Activated B cell treated with CpG ODN at 0.5 μM for 24 hours (primary cell): ENCODE measurements at regions not wholly inside any gene's neighbourhood (a gene's known extent, or its start where the extent isn't known, plus 50 kb on each side); places are given as distances from the start of the nearest gene placed in this dataset.

Source experiments
- ATAC-seq: fragments of 200-7000 bp; cut with Tn5 transposase; one replicate; pipeline ENCODE4 v1.10.0; 2021; ENCODE audit warnings: low read depth, mild to moderate bottlenecking, moderate library complexity
- CTCF ChIA-PET: fragments of 350-600 bp; sonication (Branson Sonifier 250); formaldehyde crosslinking; loops from one replicate; lab custom pipeline; 2021; ENCODE audit warnings: antibody characterized with exemption; lab: Charles Lee
- POLR2A ChIA-PET: fragments of 350-600 bp; sonication (Branson Sonifier 250); formaldehyde crosslinking; loops from one replicate; lab custom pipeline; 2021; ENCODE audit warnings: antibody characterized with exemption; lab: Charles Lee
- DNase-seq: peaks from one replicate; pipeline ENCODE4 v3.0.0; 2022
- H3K27ac Mint-ChIP-seq: one replicate; pipeline ENCODE4 v1.8.0; 2020; ENCODE audit warnings: mixed read lengths
- H3K27me3 Mint-ChIP-seq: one replicate; pipeline ENCODE4 v1.8.0; 2021; ENCODE audit warnings: mixed read lengths
- H3K36me3 Mint-ChIP-seq: one replicate; pipeline ENCODE4 v1.8.0; 2021; ENCODE audit warnings: low read depth, mixed read lengths
- H3K4me1 Mint-ChIP-seq: one replicate; pipeline ENCODE4 v1.8.0; 2021; ENCODE audit warnings: mixed read lengths
- H3K4me3 Mint-ChIP-seq: one replicate; pipeline ENCODE4 v1.8.0; 2020; ENCODE audit warnings: mild to moderate bottlenecking, mixed read lengths
- H3K9me3 Mint-ChIP-seq: one replicate; pipeline ENCODE4 v1.8.0; 2020; ENCODE audit warnings: mixed read lengths
- CTCF ChIP-seq: fragments of 200-600 bp; IDR thresholded peaks from one replicate; pipeline ENCODE4 v1.8.0; 2022; ENCODE audit warnings: antibody characterized with exemption, mild to moderate bottlenecking
- intact Hi-C: fragments of 100-400 bp; cut with micrococcal nuclease; formaldehyde crosslinking; loops from one replicate; pipeline ENCODE4 v1.15.1; 2024

GRCh38 chr3:152155246-152156020 lies 113.3 kb upstream of the MBNL1 start:
- intact Hi-C loops = no loop called here
- CTCF ChIA-PET = no interaction called here
- no peak for TF ChIP-seq CTCF

GRCh38 chr3:152156880-152157279 lies 111.8 kb upstream of the MBNL1 start:
- H3K9me3 Mint-ChIP-seq = no peaks in the 10 kb centered on the region
- no peaks in the 10 kb centered on the region for H3K4me1 Mint-ChIP-seq
- ChIA-PET POLR2A (no interaction called here), CTCF (no interaction called here)
- ATAC-seq = no peak
- no peak for TF ChIP-seq CTCF
- intact Hi-C loops = no loop called here
- no peak for DNase-seq
- H3K36me3 Mint-ChIP-seq = no peaks in the 10 kb centered on the region
- H3K4me3 Mint-ChIP-seq = no peak overlapping the region
- no peaks in the 10 kb centered on the region for H3K27me3 Mint-ChIP-seq
- no peak overlapping the region for H3K27ac Mint-ChIP-seq

More at GRCh38 chr3:152155246-152156020, 113.3 kb upstream of the MBNL1 start:
- POLR2A ChIA-PET = no interaction called here
- ATAC-seq (no peak), DNase-seq (no peak)
- Mint-ChIP-seq H3K9me3 (no peaks in the 10 kb centered on the region), H3K27me3 (no peaks in the 10 kb centered on the region), H3K36me3 (no peaks in the 10 kb centered on the region), H3K27ac (no peak overlapping the region), H3K4me3 (no peak overlapping the region), H3K4me1 (no peaks in the 10 kb centered on the region)

GRCh38 chr3:152157337-152157736 lies 111.4 kb upstream of the MBNL1 start:
- no peak for DNase-seq
- CTCF ChIA-PET = no interaction called here
- Mint-ChIP-seq H3K9me3 (no peaks in the 10 kb centered on the region), H3K4me1 (no peaks in the 10 kb centered on the region), H3K27ac (no peak overlapping the region), H3K36me3 (no peaks in the 10 kb centered on the region), H3K27me3 (no peaks in the 10 kb centered on the region), H3K4me3 (no peak overlapping the region)
- ATAC-seq = no peak
- intact Hi-C loops = no loop called here
- POLR2A ChIA-PET = no interaction called here
- no peak for TF ChIP-seq CTCF

- ChIA-PET CTCF (no interaction called here), POLR2A (no interaction called here)
- ATAC-seq = no peak
- no peaks in the 10 kb centered on the region for H3K4me1 Mint-ChIP-seq
- H3K4me3 Mint-ChIP-seq = no peak overlapping the region
- intact Hi-C loops = no loop called here
- H3K9me3 Mint-ChIP-seq = no peaks in the 10 kb centered on the region
- no peak overlapping the region for H3K27ac Mint-ChIP-seq
- DNase-seq = no peak
- no peak for TF ChIP-seq CTCF
- no peaks in the 10 kb centered on the region for H3K36me3 Mint-ChIP-seq
- H3K27me3 Mint-ChIP-seq = no peaks in the 10 kb centered on the region
These were observed 109.4 kb upstream of the MBNL1 start for GRCh38 chr3:152159328-152159727.

DNA sequence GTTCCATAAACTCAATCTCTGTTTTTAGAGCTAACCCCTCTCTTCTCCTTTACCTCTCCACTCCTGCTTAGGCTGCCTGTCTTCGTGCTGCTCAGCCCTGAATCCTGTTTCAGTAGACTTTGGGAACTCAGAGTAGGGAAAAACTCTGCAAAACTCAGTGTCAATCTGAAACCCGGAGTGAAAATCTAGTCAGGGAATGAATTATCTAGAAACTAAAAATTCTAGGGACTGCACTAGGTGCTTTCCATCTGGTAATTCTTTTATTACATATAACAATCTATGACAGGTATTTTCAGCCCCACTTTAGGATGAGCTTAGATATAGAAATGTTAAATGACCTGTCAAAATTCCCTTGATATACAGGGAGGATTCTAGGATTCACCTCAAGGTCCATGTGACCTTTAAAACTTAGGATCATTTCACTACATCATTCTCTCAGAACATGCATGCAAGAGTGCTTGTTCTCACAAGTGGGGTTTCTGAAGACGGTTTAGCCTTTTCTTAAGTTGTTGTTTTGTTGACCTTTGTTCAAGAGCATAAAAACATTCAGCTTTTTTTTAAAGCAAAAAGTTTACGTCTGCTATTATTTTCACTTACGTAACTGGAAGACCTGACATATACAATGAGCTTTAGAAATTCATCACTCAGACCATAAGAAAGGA lies 108.2 kb upstream of the MBNL1 start:
- POLR2A ChIA-PET = interaction anchor here (0.6 kb wide), 1 partner anchor 116 kb away, joined by 4 read pairs; no protein-coding TSS in a partner anchor
- peaks cover 7% of the 10 kb centered on the region for H3K36me3 Mint-ChIP-seq
- no peaks in the 10 kb centered on the region for H3K27me3 Mint-ChIP-seq
- ATAC-seq (no peak), DNase-seq (no peak)
- H3K27ac Mint-ChIP-seq = no peak overlapping the region
- no peak overlapping the region for H3K4me3 Mint-ChIP-seq
- intact Hi-C loops = no loop called here
- peaks cover 4% of the 10 kb centered on the region for H3K9me3 Mint-ChIP-seq
- CTCF ChIA-PET = no interaction called here
- no peaks in the 10 kb centered on the region for H3K4me1 Mint-ChIP-seq
- no peak for TF ChIP-seq CTCF
